Neuronal stem cell (in vitro differentiated cells): ENCODE measurements at regions not wholly inside any gene's neighbourhood (a gene's known extent, or its start where the extent isn't known, plus 50 kb on each side); places are given as distances from the start of the nearest gene placed in this dataset.

Experiments used
- DNase-seq: peaks from one replicate; pipeline ENCODE4 v3.0.0-alpha.2; 2013; ENCODE audit warnings: low spot score
- H2AFZ ChIP-seq: one replicate; pipeline ENCODE4 v1.6.1; 2013; ENCODE audit warnings: mild to moderate bottlenecking, low read length, inconsistent platforms
- H2AK5ac ChIP-seq: 2 replicates; pipeline ENCODE4 v1.6.1; 2013; ENCODE audit warnings: low read depth, mild to moderate bottlenecking, inconsistent platforms, low read length, moderate library complexity, mixed read lengths
- H2BK120ac ChIP-seq: 2 replicates; pipeline ENCODE4 v1.6.1; 2013; ENCODE audit warnings: low read depth, mild to moderate bottlenecking, inconsistent platforms, low read length, moderate library complexity, mixed read lengths
- H2BK12ac ChIP-seq: one replicate; pipeline ENCODE4 v1.6.1; 2013; ENCODE audit warnings: low read length, inconsistent platforms
- H2BK15ac ChIP-seq: 2 replicates; pipeline ENCODE4 v1.6.1; 2013; ENCODE audit warnings: mild to moderate bottlenecking, low read length, inconsistent platforms, mixed read lengths
- H2BK5ac ChIP-seq: one replicate; pipeline ENCODE4 v1.6.1; 2013; ENCODE audit warnings: inconsistent platforms, mild to moderate bottlenecking, low read length, moderate library complexity
- H3K14ac ChIP-seq: one replicate; pipeline ENCODE4 v1.6.1; 2013; ENCODE audit warnings: low read length, inconsistent platforms
- H3K18ac ChIP-seq: 2 replicates; pipeline ENCODE4 v1.6.1; 2013; ENCODE audit warnings: low read length, inconsistent platforms
- H3K23ac ChIP-seq: 2 replicates; pipeline ENCODE4 v1.6.1; 2013; ENCODE audit warnings: low read depth, mild to moderate bottlenecking, mixed read lengths, low read length, inconsistent platforms; ENCODE audit not compliant: poor library complexity
- H3K27ac ChIP-seq: replicated peaks from 3 replicates; pipeline ENCODE4 v1.5.1; 2013; ENCODE audit warnings: low read length, inconsistent platforms
- H3K27me3 ChIP-seq, 3 experiments: 2 replicates each; pipeline ENCODE4 v1.6.1; 2013; ENCODE audit warnings: low read length in 3 of 3, mild to moderate bottlenecking in 2 of 3, inconsistent platforms in 1 of 3, low read depth in 1 of 3, mixed read lengths in 1 of 3, moderate library complexity in 1 of 3; ENCODE audit not compliant: control insufficient read depth in 3 of 3, insufficient read depth in 3 of 3
- H3K36me3 ChIP-seq, 2 donors: replicated peaks in 1 of 2; 2 replicates each; pipeline ENCODE4 v1.6.1; 2013; ENCODE audit warnings: low read length in 2 of 2; ENCODE audit not compliant: control insufficient read depth in 2 of 2, insufficient read depth in 2 of 2
- H3K4ac ChIP-seq: 2 replicates; pipeline ENCODE4 v1.6.1; 2013; ENCODE audit warnings: inconsistent platforms, mild to moderate bottlenecking, low read length, moderate library complexity
- H3K4me1 ChIP-seq, 2 donors: 1 replicate in 1 of 2; 2 replicates in 1 of 2; pipeline ENCODE4 v1.6.1; 2013; ENCODE audit warnings: low read length in 2 of 2, low read depth in 1 of 2; ENCODE audit not compliant: control insufficient read depth in 2 of 2, insufficient read depth in 1 of 2
- H3K4me2 ChIP-seq: one replicate; pipeline ENCODE4 v1.6.1; 2013; ENCODE audit warnings: mild to moderate bottlenecking, low read length, inconsistent platforms; ENCODE audit not compliant: insufficient read depth, poor library complexity, severe bottlenecking
- H3K4me3 ChIP-seq, 2 donors: 2 replicates each; pipeline ENCODE4 v1.5.1; 2013; ENCODE audit warnings: low read length in 2 of 2, mild to moderate bottlenecking in 2 of 2, inconsistent platforms in 1 of 2, moderate library complexity in 1 of 2
- H3K79me1 ChIP-seq: one replicate; pipeline ENCODE4 v1.6.1; 2013; ENCODE audit warnings: low read depth, mild to moderate bottlenecking, inconsistent platforms, low read length, moderate library complexity
- H3K9ac ChIP-seq: one replicate; pipeline ENCODE4 v1.6.1; 2013; ENCODE audit warnings: mild to moderate bottlenecking, low read depth, low read length, inconsistent platforms; ENCODE audit not compliant: poor library complexity
- H3K9me3 ChIP-seq, 2 donors: replicated peaks in 1 of 2; 2 replicates each; pipeline versions ENCODE3 to v1.6.1; 2013; ENCODE audit warnings: low read length in 2 of 2, mild to moderate bottlenecking in 2 of 2, inconsistent platforms in 1 of 2, low read depth in 1 of 2, mixed read lengths in 1 of 2, moderate library complexity in 1 of 2; ENCODE audit not compliant: control insufficient read depth in 2 of 2, insufficient read depth in 1 of 2
- H4K8ac ChIP-seq: one replicate; pipeline ENCODE4 v1.6.1; 2013; ENCODE audit warnings: low read depth, mild to moderate bottlenecking, inconsistent platforms, low read length, moderate library complexity
- H4K91ac ChIP-seq: one replicate; pipeline ENCODE4 v1.6.1; 2013; ENCODE audit warnings: low read length, low read depth, mild to moderate bottlenecking, inconsistent platforms; ENCODE audit not compliant: poor library complexity
- WGBS, 2 donors: extraction: QIAGEN DNeasy Blood & Tissue Kit; methylation state at CpG; one replicate each; pipeline ENCODE4 v1.1.7; 2013; ENCODE audit warnings: missing lambda C conversion rate in 2 of 2, mixed read lengths in 1 of 2; ENCODE audit not compliant: insufficient read length in 2 of 2, insufficient replicate concordance in 1 of 2; ENCODE audit errors: extremely low coverage in 2 of 2; 5-methylcytosine and 5-hydroxymethylcytosine counted together

DNA sequence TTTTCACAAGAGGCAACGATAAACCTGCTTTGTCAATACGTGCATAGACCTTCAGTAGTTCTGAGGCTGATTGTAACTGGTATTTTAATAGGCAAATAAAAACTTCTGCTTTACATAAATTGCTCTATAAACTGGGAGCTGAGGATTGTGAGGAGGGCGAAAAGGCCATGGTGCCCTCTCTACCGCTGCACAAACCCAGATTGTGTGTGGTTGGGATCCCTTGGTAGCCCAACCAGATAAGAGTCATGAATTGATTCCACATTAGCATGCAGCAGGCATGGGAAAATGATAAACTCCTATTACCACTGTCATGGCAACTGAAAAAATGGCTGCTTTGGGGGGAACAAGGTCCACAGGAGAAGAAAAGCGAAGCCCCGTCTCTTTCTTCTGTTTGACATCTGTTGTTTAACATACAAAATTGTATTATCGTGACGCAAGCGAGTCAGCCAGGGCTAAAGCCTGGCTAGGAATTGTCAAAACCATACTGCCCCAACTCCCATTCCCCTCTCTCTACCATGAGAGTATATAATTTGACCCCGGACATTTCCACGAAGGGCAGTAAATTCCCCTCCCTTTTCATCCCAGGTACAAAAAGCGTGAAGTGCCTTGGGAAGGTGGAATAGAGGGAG, 157.8 kb upstream of the SALL4 start:
- Histone ChIP-seq H3K27me3 (no peaks in the 10 kb centered on the region), H3K18ac (peak overlapping the region; percentile 76), H2BK5ac (no peak overlapping the region), H3K4me3 (peak overlapping the region in 1 of 2 donors; percentile 13), H2AFZ (peak overlapping the region; percentile 46), H4K8ac (no peak overlapping the region), H3K9ac (no peak overlapping the region), H4K91ac (no peak overlapping the region), H3K36me3 (no peaks in the 10 kb centered on the region), H2BK120ac (no peak overlapping the region), H2BK12ac (no peak overlapping the region), H3K14ac (no peak overlapping the region), H3K4ac (no peak overlapping the region), H3K9me3 (no peaks in the 10 kb centered on the region), H3K23ac (no peak overlapping the region), H2BK15ac (no peak overlapping the region), H3K79me1 (no peaks in the 10 kb centered on the region), H3K4me2 (no peak overlapping the region), H2AK5ac (no peak overlapping the region), H3K27ac (peak overlapping the region; percentile 44), H3K4me1 (peaks cover 12 to 42% of the 10 kb centered on the region in 2 donors)
- no peak for DNase-seq
- no CpG with 5 or more reads among the region's 12 CpGs for WGBS, 2 donors

DNA sequence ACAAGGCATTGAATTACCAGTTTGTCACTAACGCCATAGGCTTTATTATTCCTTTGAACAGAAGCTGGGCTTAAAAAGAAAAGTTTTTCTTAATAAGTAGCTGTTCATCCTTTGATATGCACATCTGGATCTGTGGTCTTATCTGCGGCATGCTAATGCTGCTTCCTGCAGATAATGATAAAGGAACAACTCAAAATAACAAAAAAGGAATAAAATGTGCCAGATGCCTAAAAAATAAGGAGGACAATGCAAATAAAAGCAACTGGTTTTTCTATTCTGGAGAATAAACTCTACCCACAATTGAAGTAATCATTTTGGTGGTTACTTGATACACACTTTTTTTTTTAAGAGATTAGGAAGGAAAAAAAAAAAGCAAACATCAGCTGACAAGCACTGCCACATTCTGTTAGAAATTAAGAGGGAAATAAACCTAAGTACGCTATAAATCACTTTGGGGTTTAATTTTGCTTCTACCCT, 156.8 kb upstream of the SALL4 start:
- H3K4me1 ChIP-seq, result peaks cover 12 to 42% of the 10 kb centered on the region in 2 donors
- H3K79me1 ChIP-seq, result no peaks in the 10 kb centered on the region
- no peaks in the 10 kb centered on the region for H3K36me3 ChIP-seq
- no peak for DNase-seq
- WGBS, 2 donors, result no CpG with 5 or more reads among the region's 3 CpGs
- H3K9ac ChIP-seq, result no peak overlapping the region
- no peak overlapping the region for H3K4ac ChIP-seq
- no peak overlapping the region for H3K18ac ChIP-seq
- H2BK120ac ChIP-seq, result no peak overlapping the region
- no peak overlapping the region for H2BK12ac ChIP-seq
- no peak overlapping the region for H3K14ac ChIP-seq
- peak overlapping the region; percentile 38 for H3K27ac ChIP-seq
- no peak overlapping the region for H3K23ac ChIP-seq
- H2AK5ac ChIP-seq, result no peak overlapping the region
- no peak overlapping the region for H3K4me3 ChIP-seq
- H4K8ac ChIP-seq, result no peak overlapping the region
- H3K4me2 ChIP-seq, result no peak overlapping the region
- H2BK5ac ChIP-seq, result no peak overlapping the region
- H4K91ac ChIP-seq, result no peak overlapping the region
- H2AFZ ChIP-seq, result peak overlapping the region; percentile 18
- H3K9me3 ChIP-seq, result no peaks in the 10 kb centered on the region
- H3K27me3 ChIP-seq, result no peaks in the 10 kb centered on the region
- no peak overlapping the region for H2BK15ac ChIP-seq

DNA sequence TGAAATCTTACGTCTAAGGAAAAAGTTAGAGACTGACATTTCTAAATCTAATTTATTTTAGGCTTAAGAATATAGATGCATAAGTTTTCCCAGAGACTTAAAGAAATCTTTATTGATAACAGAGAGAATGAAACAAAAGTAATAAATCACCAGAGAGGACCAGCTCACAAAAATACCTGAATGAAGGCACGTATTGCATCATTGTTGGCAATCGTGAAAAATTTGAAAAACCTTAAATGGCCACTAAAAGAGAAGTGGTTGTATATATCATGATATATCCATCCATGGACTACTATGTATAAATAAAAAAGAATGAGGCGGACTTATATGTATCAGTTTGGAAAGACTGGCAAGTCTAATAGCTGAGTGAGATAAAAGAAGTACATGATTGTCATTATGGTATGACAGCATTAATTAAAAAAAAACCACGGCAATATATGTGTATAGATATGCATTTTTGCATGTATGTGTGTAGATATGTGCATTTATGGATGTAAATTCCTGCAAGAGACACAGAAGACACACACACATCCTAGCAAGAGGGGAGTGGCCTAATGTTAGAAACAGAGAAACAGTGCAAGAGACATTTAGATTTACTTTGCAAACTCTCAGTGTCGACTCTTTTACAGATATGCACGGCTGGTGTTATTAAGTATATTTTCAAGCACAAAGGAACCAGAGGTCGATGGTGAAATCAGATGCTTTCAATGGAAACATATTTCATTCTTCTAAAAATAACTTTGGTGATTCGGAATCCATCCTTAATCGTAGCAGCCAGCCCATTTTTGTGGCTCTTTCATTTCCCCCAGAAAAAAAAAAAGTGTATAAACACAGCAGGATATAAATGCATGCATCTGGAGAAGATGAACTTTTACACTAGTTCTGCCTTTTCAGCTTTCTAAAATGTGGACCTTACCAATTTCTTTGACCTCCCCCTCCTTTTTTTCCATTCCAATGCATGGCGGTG, 156.1 kb upstream of the SALL4 start:
- no peak overlapping the region for H2BK5ac ChIP-seq
- no peaks in the 10 kb centered on the region for H3K79me1 ChIP-seq
- H3K4ac ChIP-seq, result no peak overlapping the region
- peak overlapping the region in 1 of 2 donors; percentile 1 for H3K4me3 ChIP-seq
- peaks cover 0 to 2% of the 10 kb centered on the region in 2 donors for H3K9me3 ChIP-seq
- H3K27ac ChIP-seq, result peak overlapping the region; percentile 38
- no CpG with 5 or more reads among the region's 11 CpGs for WGBS, 2 donors
- no peak overlapping the region for H2BK120ac ChIP-seq
- H3K4me1 ChIP-seq, result peaks cover 12 to 42% of the 10 kb centered on the region in 2 donors
- no peak for DNase-seq
- H2BK15ac ChIP-seq, result no peak overlapping the region
- H4K8ac ChIP-seq, result no peak overlapping the region
- H2AK5ac ChIP-seq, result no peak overlapping the region
- H2AFZ ChIP-seq, result peak overlapping the region; percentile 18
- no peak overlapping the region for H2BK12ac ChIP-seq
- H4K91ac ChIP-seq, result no peak overlapping the region
- H3K14ac ChIP-seq, result no peak overlapping the region
- no peak overlapping the region for H3K9ac ChIP-seq
- no peak overlapping the region for H3K4me2 ChIP-seq
- no peaks in the 10 kb centered on the region for H3K36me3 ChIP-seq
- H3K23ac ChIP-seq, result no peak overlapping the region
- H3K18ac ChIP-seq, result no peak overlapping the region
- no peaks in the 10 kb centered on the region for H3K27me3 ChIP-seq

DNA sequence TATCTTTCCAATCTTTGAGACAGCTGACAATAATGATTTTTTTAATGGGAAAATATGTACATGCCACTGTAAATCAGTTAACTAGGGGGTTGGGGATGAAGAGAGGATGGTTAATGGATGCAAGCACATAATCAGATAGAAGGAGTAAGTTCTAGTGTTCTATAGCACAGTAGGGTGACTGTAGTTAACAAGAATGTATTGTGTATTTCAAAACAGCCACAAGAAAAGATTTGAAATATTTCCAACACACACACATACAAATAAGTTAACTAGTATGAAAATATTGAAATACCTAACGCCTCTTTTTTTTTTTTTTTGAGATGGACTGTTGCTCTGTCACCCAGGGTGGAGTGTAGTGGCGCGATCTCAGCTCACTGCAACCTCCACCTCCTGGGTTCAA, 153.4 kb upstream of the SALL4 start:
- H3K4me2 ChIP-seq, result no peak overlapping the region
- no peak overlapping the region for H2BK12ac ChIP-seq
- DNase-seq, result no peak
- H3K9ac ChIP-seq, result no peak overlapping the region
- no peak overlapping the region for H4K8ac ChIP-seq
- H3K79me1 ChIP-seq, result no peaks in the 10 kb centered on the region
- H3K36me3 ChIP-seq, result no peaks in the 10 kb centered on the region
- H3K4ac ChIP-seq, result no peak overlapping the region
- peaks cover 0 to 2% of the 10 kb centered on the region in 2 donors for H3K9me3 ChIP-seq
- no peak overlapping the region for H2AK5ac ChIP-seq
- H4K91ac ChIP-seq, result no peak overlapping the region
- no peak overlapping the region for H3K14ac ChIP-seq
- no peak overlapping the region for H2AFZ ChIP-seq
- H2BK120ac ChIP-seq, result no peak overlapping the region
- no peak overlapping the region for H3K23ac ChIP-seq
- no peaks in the 10 kb centered on the region for H3K27me3 ChIP-seq
- H3K4me1 ChIP-seq, result peaks cover 7 to 25% of the 10 kb centered on the region in 2 donors
- WGBS, 2 donors, result no CpG with 5 or more reads among the region's 3 CpGs
- no peak overlapping the region for H3K4me3 ChIP-seq
- H2BK15ac ChIP-seq, result no peak overlapping the region
- H3K27ac ChIP-seq, result no peak overlapping the region
- no peak overlapping the region for H2BK5ac ChIP-seq
- no peak overlapping the region for H3K18ac ChIP-seq
